ENCODE measurements at regions not wholly inside any gene's neighbourhood (a gene's known extent, or its start where the extent isn't known, plus 50 kb on each side); places are given as distances from the start of the nearest gene placed in this dataset.
"Not testable (repeated sequence)": the region's sequence is repeated elsewhere in the genome, so short reads cannot be mapped to it uniquely, and the experiment has no call there.

DNA sequence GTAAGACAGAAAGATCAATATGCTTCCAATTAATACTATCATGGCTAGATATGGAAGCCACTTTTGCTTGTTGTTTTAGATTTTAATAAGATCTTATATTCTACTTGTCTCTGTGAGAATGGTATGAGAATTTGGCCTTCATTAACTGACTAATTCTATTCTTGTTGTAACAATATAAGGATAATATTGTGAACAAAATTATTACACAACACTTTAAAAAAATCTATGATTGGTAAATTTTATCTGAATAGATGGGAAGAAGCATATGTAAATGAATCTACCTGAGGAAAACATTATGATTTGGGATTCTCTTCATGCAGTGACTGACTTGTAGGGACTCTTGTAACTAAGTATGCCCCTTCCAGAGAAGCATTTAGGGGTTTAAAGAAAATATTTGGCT is 308.9 kb upstream of the KCND2 start:
- H3K9me3 Mint-ChIP-seq, result no peaks in the 10 kb centered on the region
- H3K27me3 Mint-ChIP-seq, result no peaks in the 10 kb centered on the region
- TF ChIP-seq, protein P1, sequence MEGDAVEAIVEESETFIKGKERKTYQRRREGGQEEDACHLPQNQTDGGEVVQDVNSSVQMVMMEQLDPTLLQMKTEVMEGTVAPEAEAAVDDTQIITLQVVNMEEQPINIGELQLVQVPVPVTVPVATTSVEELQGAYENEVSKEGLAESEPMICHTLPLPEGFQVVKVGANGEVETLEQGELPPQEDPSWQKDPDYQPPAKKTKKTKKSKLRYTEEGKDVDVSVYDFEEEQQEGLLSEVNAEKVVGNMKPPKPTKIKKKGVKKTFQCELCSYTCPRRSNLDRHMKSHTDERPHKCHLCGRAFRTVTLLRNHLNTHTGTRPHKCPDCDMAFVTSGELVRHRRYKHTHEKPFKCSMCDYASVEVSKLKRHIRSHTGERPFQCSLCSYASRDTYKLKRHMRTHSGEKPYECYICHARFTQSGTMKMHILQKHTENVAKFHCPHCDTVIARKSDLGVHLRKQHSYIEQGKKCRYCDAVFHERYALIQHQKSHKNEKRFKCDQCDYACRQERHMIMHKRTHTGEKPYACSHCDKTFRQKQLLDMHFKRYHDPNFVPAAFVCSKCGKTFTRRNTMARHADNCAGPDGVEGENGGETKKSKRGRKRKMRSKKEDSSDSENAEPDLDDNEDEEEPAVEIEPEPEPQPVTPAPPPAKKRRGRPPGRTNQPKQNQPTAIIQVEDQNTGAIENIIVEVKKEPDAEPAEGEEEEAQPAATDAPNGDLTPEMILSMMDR (IDR thresholded peaks at IDR 0.05), result no peak
- no peak overlapping the region for H3K27ac Mint-ChIP-seq
- ATAC-seq (ENCODE audit: low read depth) (no peak), DNase-seq (no peak)
- no peak overlapping the region for H3K4me3 Mint-ChIP-seq
- H3K36me3 Mint-ChIP-seq (ENCODE audit: low read depth), result no peaks in the 10 kb centered on the region
- intact Hi-C loops (cut with micrococcal nuclease), result no loop called here
- no peaks in the 10 kb centered on the region for H3K4me1 Mint-ChIP-seq
- POLR2A ChIA-PET, result no interaction called here
- CTCF ChIA-PET, result no interaction called here

DNA sequence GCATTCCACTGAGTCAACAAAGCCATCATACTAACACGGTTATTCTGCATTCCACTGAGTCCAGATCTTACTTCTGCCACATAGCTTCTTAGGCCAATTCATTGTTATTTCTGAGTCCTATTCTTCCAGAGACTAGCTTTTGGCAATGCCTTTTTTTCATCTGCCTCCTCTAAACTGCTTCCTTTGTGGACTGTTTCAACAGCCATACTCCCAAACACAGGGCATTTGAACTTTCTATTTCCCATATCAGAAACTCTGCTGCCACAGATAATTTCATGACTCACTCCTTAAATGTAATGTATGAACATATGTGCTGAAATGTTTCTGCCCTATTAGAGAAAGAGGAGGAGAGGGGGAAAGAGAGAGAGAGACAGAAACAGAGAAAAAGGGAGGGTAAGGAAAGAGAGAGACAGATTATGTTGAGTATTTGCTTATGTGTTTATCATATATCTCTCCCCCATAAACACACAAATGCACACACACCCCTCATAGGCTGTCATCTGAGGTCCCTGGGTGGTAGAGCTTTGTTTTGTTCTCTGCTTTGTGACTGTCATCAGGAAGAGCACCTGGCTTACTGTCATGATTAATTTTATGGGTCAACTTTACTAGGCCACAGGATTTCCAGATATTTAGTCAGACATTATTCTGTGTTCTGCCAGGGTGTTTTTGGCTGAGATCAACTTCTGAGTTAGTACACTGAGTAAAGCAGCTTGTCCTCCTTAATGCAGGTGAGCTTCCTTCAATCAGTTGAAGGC is 308.0 kb upstream of the KCND2 start:
- Mint-ChIP-seq H3K9me3 (no peaks in the 10 kb centered on the region), H3K27ac (no peak overlapping the region), H3K4me3 (no peak overlapping the region), H3K4me1 (no peaks in the 10 kb centered on the region), H3K36me3 (ENCODE audit: low read depth) (no peaks in the 10 kb centered on the region), H3K27me3 (no peaks in the 10 kb centered on the region)
- ChIA-PET POLR2A (no interaction called here), CTCF (no interaction called here)
- TF ChIP-seq, protein P1 (IDR thresholded peaks at IDR 0.05), result no peak
- DNase-seq (no peak), ATAC-seq (ENCODE audit: low read depth) (no peak)
- intact Hi-C loops (cut with micrococcal nuclease), result no loop called here

DNA sequence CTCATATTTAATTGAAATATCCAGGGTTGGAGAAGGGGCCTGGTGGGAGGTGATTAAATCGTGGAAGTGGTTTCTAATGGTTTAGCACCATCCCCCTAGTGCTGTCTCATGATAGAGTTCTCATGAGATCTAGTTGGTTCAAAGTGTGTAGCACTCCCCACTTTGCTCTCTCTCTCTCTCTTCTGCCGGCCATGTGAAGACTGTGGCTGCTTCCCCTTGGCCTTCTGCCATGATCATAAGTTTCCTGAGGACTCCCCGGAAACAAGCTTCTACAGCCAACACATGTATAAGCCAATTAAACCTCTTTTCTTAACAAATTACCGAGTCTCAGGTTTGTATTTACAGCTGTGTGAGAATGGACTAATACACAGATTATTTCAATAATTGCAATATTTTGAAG is 305.8 kb upstream of the KCND2 start:
- intact Hi-C loops (cut with micrococcal nuclease), result no loop called here
- ChIA-PET CTCF (no interaction called here), POLR2A (no interaction called here)
- Mint-ChIP-seq H3K36me3 (ENCODE audit: low read depth) (no peaks in the 10 kb centered on the region), H3K4me1 (no peaks in the 10 kb centered on the region), H3K9me3 (no peaks in the 10 kb centered on the region), H3K27me3 (no peaks in the 10 kb centered on the region), H3K4me3 (no peak overlapping the region), H3K27ac (no peak overlapping the region)
- TF ChIP-seq, protein P1 (IDR thresholded peaks at IDR 0.05), result no peak
- DNase-seq (no peak), ATAC-seq (ENCODE audit: low read depth) (no peak)

DNA sequence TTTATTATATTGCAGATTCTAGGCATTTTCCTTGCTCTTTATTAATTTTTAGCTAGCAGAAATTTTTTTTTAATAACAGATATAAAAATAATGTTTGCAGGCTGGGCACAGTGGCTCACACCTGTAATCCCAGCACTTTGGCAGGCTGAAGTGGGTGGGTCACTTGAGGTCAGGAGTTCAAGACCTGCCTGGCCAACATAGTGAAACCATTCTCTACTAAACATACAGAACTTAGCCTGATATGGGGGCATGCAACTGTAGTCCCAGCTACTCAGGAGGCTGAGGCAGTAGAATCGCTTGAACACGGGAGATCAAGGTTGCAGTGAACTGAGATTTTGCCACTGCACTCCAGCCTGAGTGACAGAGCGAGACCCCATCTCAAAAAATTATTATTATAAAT is 304.6 kb upstream of the KCND2 start:
- H3K9me3 Mint-ChIP-seq; H3K36me3 Mint-ChIP-seq (ENCODE audit: low read depth); H3K27me3 Mint-ChIP-seq; H3K4me1 Mint-ChIP-seq; intact Hi-C loops (cut with micrococcal nuclease); CTCF ChIA-PET; H3K4me3 Mint-ChIP-seq; POLR2A ChIA-PET; H3K27ac Mint-ChIP-seq; DNase-seq; ATAC-seq (ENCODE audit: low read depth): not testable (repeated sequence)

DNA sequence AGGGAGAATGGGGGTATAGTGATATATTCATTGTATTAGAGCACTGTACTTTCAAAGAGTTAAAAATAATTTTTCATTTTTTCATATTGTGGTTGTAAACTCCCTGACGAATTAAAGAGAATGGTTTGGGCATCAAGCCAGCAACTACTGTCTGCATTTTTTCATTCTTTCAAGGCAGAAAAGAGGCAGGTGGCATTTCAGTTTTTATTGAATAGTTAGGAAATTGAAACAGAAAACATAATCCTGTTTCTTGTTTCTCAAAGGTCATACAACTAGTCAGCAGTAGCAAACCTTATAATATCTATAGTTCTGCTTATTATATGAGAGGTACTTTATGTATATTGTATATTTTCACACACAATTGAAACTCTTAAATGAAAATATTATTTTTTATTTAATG is 303.9 kb upstream of the KCND2 start:
- Mint-ChIP-seq H3K4me1 (no peaks in the 10 kb centered on the region), H3K27me3 (no peaks in the 10 kb centered on the region), H3K4me3 (no peak overlapping the region), H3K9me3 (no peaks in the 10 kb centered on the region), H3K36me3 (ENCODE audit: low read depth) (no peaks in the 10 kb centered on the region), H3K27ac (no peak overlapping the region)
- POLR2A ChIA-PET, result no interaction called here
- intact Hi-C loops (cut with micrococcal nuclease), result no loop called here
- ATAC-seq (ENCODE audit: low read depth) (no peak), DNase-seq (no peak)
- TF ChIP-seq, protein P1 (IDR thresholded peaks at IDR 0.05), result no peak
- CTCF ChIA-PET, result no interaction called here

DNA sequence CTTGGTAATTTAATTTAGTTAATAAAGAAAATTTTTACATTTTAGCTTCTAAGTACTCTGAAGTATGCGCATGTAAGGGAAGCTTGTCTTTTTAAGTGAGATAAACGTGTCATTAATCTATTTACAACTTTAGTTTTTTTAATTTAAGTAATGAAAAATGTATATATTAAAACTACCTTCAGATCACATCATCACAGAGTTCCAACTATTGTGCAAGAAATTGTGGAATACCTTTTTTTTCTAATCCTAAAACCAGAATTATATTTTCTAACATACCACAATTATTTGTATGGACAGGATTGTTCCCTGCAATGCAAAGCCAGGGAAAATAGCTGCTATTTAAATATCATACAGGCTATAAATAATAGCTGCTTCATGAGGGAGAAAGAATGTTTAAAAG is 303.2 kb upstream of the KCND2 start:
- Mint-ChIP-seq H3K36me3 (ENCODE audit: low read depth) (no peaks in the 10 kb centered on the region), H3K4me3 (no peak overlapping the region), H3K4me1 (no peaks in the 10 kb centered on the region), H3K27ac (no peak overlapping the region), H3K9me3 (no peaks in the 10 kb centered on the region), H3K27me3 (no peaks in the 10 kb centered on the region)
- no peak for ATAC-seq (ENCODE audit: low read depth)
- TF ChIP-seq, protein P1 (IDR thresholded peaks at IDR 0.05), result no peak
- no peak for DNase-seq
- intact Hi-C loops (cut with micrococcal nuclease), result no loop called here
- CTCF ChIA-PET, result no interaction called here
- POLR2A ChIA-PET, result no interaction called here
